ENCODE measurements at regions not wholly inside any gene's neighbourhood (a gene's known extent, or its start where the extent isn't known, plus 50 kb on each side); places are given as distances from the start of the nearest gene placed in this dataset. TPM values are rescaled to one million over a fixed set of nuclear protein-coding genes. Genes with fewer than 3 reads are reported as not detected.

DNA sequence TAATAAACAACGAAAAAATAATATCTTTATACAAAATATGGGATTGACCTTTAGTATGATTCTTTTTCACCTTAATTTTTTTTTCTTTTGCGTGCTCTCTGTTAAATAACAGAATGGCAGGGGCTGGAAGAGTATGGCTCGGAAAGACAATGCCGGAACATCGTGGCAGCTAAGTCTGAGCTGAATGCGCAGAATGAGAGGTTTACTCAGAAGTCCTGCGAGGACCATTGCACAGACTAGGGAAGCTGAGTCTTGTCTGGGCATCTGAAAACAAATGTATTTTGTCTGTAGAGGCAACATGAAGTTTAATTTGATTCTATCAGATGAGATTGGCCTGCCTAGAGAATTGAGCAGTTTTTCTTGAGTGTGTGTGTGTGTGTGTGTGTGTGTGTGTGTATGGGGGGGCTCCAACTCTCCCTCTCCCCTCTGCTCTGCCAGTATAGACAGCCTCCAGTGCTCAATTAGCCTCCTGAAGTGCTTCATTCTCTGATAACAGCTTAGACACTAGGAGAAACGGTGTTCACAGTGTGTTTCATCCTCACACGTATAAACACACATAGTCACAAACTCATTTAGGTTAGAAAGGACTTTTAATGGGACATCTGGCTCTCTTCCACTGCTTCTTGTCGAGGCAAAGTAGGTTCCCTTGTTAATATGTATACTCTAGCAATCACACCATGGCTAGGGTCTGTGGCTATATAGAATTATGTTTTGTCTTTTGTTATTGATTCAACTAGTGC is 244.3 kb upstream of the SORL1-AS1 start:
- DNase-seq (ENCODE audit: low spot score): no peak

DNA sequence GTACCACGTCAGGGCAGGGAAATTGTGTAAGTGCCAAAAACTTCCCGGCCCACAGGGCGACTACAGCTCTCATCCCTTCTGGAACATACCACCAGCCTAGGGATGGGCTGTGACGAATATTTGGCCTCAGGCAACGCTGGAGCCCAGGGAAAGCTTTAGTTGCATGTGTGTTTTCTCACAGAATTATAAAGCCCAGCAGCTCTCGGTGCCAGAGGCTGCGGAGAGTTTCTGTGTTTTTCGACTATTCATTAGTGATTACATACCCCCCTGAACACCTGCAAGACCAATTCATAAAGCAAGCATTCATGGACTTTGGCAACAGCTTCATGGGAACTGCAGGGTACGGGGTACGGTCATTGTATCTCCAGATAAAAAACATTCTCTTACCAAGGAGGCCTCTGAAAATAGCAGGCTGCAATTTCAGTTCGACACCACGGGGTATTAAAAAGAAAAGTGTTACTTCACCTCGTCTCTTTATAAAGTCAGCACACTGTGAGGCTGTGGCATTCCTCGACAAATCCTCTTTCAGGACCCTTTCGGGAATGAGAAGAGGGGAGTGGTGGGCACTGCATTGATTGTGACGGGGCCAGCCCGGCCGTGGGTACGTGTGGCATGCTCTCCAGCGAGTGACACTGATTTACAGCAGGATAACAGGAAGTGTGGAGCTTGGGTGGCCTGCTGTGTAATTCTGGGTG is 243.6 kb upstream of the SORL1-AS1 start:
- DNase-seq (ENCODE audit: low spot score): no peak

DNA sequence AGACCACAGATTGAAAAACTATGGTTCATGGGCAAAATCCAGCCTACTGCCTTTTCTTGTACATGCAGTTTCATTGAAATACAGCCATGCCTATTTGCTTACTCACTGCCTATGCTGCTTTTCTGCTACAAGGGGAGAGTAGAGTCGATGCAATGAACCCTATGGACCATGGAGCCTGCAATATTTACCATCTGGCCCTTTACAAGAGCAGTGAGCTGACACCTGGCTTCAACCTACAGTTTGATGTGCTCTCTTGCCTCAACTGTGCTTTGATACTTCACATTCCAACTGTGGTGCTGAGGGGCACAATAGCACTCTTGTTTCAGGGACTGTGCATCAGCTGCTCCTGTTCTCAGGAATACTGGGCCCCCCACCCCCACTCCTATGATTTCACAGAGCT is 239.5 kb upstream of the SORL1-AS1 start:
- DNase-seq (ENCODE audit: low spot score): no peak

DNA sequence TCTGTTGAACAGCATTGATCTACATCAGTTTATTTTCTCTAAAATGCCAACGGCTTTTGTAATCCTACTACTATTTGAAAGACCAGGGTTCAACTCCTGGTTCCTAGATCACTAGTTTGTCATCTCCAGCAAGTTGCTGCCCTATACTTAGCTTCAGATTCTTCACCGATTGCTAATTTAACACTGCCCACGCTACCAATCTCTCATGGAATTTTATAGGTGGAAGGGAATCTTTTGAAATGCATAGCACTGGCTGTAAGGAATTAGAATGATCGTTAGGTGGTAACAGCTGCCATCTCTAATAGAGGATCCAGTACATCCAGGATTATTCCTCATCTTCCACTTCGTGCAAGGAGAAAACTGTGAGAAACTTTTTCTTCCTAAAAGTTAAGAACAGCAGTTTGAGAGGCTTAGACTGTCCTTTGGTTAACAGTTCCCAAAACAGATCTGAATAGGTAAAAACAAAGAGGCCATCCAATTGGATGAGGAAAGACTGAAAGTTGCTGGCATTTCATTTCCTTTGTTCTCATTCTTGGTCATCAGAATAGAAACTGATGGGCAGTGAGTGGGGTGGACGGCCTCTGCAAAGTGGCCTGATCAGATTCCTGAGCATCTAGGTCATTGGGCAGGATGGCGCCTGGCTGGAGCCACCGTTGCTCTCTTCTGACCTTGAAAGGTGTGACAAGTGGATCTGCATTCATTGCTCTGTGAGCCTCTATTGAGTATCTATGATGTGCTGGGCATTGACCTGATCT is 236.3 kb upstream of the SORL1-AS1 start:
- DNase-seq (ENCODE audit: low spot score): no peak

DNA sequence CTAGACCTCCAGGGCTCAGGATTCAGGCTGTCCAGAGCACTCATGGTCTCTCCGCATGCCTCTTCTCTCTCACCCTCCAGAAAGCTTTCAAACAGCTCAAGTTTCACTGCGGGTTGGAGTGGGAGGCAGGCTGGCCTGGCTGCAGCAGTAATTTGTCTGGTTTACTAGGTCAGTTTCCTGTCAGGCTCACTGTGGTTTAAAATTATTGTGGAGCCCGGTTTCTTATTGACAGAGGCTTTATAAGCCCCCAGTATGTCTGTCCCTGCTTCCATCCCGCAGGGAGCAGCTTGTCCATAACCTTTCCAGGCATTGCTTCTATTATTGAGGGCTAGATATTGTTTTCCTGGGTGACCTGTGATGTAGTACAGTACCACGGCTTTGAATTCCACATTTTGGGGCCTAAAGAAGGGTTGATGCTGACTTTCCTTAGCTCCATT is 235.3 kb upstream of the SORL1-AS1 start:
- no peak for DNase-seq (ENCODE audit: low spot score)

DNA sequence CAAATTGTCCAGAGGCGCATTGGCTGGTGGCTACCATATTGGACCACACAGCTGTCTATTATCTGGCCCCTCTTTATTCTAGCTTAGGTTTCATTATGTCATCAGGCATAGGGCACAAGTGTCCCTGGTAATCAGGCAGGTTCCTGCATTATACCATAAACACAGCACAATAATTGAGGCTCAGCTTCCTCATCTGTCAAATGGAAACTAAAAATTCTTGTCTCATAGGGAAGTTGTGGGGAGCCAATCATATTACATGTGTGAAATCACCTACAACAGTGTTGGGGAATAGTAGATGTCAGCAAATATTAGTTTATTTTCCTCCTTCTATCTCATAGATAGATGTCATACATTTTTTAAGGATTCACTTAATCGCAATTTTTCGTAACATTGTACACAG is 231.0 kb upstream of the SORL1-AS1 start:
- DNase-seq (ENCODE audit: low spot score): no peak

Small RNAs in the stretch of these regions (small RNA-seq; reads per million reads assigned to genes)
- not detected for gene RNU6-256P

Data from HT-29 (cell line).